ENCODE measurements at regions not wholly inside any gene's neighbourhood (a gene's known extent, or its start where the extent isn't known, plus 50 kb on each side); places are given as distances from the start of the nearest gene placed in this dataset.

GRCh38 chr16:27628241-27628942 is 78.4 kb downstream of the KATNIP start:
- no peak for TF ChIP-seq GATA3 (IDR thresholded peaks at IDR 0.05; ENCODE audit: low read depth, low read length)
- no peak for TF ChIP-seq GATA2 (IDR thresholded peaks at IDR 0.05; ENCODE audit: low read depth, low read length)
